GM12878 (cell line): ENCODE measurements at regions not wholly inside any gene's neighbourhood (a gene's known extent, or its start where the extent isn't known, plus 50 kb on each side); places are given as distances from the start of the nearest gene placed in this dataset.

Experiments
- ATAC-seq: fragments of 200-7000 bp; cut with Tn5 transposase; 3 replicates; pipeline ENCODE4 v1.9.1; 2020; ENCODE audit warnings: mild to moderate bottlenecking, moderate library complexity
- BruUV-seq: library from RNA; stranded (reverse); fragments of 400-500 nt; replicated peaks from 2 replicates; lab custom pipeline; 2021; lab: Mats Ljungman, UMichigan
- CTCF ChIA-PET: fragments of 300-600 bp; sonication (Branson Sonifier 250); formaldehyde crosslinking; extraction: SDS; loops from one replicate; lab custom pipeline; 2021; ENCODE audit warnings: inconsistent platforms; lab: Yijun Ruan, JAX
- POLR2A ChIA-PET: fragments of 350-600 bp; formaldehyde crosslinking; extraction: SDS; loops from one replicate; lab custom pipeline; 2021; ENCODE audit warnings: inconsistent platforms; lab: Charles Lee
- RAD21 ChIA-PET: fragments of 300-600 bp; sonication (Branson Sonifier 250); formaldehyde crosslinking; loops from one replicate; lab custom pipeline; 2023; ENCODE audit warnings: antibody characterized with exemption; ENCODE audit not compliant: unreplicated experiment; lab: Charles Lee
- SMC1A ChIA-PET: fragments of 300-600 bp; sonication (Branson Sonifier 250); formaldehyde crosslinking; loops from one replicate; lab custom pipeline; 2023; ENCODE audit not compliant: unreplicated experiment, uncharacterized antibody; lab: Charles Lee
- DNase-seq: peaks from one replicate; pipeline ENCODE4 v3.0.0-alpha.2; 2011; ENCODE audit warnings: low read depth, low spot score
- FAIRE-seq: peaks from 3 replicates; lab custom pipeline; 2011; peaks lifted over from hg19 to GRCh38; lab: Jason Lieb, UNC
- H2AFZ ChIP-seq: 2 replicates; pipeline ENCODE4 v1.6.0; 2011; ENCODE audit warnings: low read depth, low read length, control low read depth; ENCODE audit not compliant: control insufficient read depth
- H3K27ac ChIP-seq: 2 replicates; pipeline ENCODE4 v1.5.1; 2011; ENCODE audit warnings: control low read depth; ENCODE audit not compliant: control insufficient read depth, insufficient read depth
- H3K27me3 ChIP-seq, 2 experiments: replicated peaks in 1 of 2; 2 replicates each; pipeline versions ENCODE4 v1.6.0 to v1.6.1; 2011; ENCODE audit warnings: low read length in 1 of 2; ENCODE audit not compliant: control insufficient read depth in 2 of 2, insufficient read depth in 2 of 2
- H3K36me3 ChIP-seq, 2 experiments: 2 replicates each; pipeline ENCODE4 v1.5.1; 2011; ENCODE audit warnings: low read length in 1 of 2; ENCODE audit not compliant: control insufficient read depth in 2 of 2, insufficient read depth in 2 of 2
- H3K4me1 ChIP-seq: 2 replicates; pipeline ENCODE4 v1.6.1; 2011; ENCODE audit warnings: mild to moderate bottlenecking, low read length, moderate library complexity, mixed read lengths; ENCODE audit not compliant: control insufficient read depth, insufficient read depth
- H3K4me2 ChIP-seq: 2 replicates; pipeline ENCODE4 v1.6.0; 2011; ENCODE audit warnings: control low read depth; ENCODE audit not compliant: control insufficient read depth, insufficient read depth
- H3K4me3 ChIP-seq: fragments of 200-600 bp; sonication (generic); 2 replicates; pipeline ENCODE4 v1.5.1; 2016
- H3K79me2 ChIP-seq: 2 replicates; pipeline ENCODE4 v1.6.0; 2011; ENCODE audit warnings: low read length; ENCODE audit not compliant: control insufficient read depth, insufficient read depth
- H3K9ac ChIP-seq: 2 replicates; pipeline ENCODE4 v1.8.0; 2011; ENCODE audit warnings: low read length, control low read depth, mixed read lengths; ENCODE audit not compliant: control insufficient read depth, insufficient read depth
- H3K9me3 ChIP-seq: replicated peaks from 3 replicates; pipeline ENCODE4 v1.5.1; 2011; ENCODE audit warnings: mild to moderate bottlenecking, low read length; ENCODE audit not compliant: control insufficient read depth, insufficient read depth
- H4K20me1 ChIP-seq: 2 replicates; pipeline ENCODE4 v1.6.0; 2011; ENCODE audit not compliant: control insufficient read depth, insufficient read depth
- BCLAF1 ChIP-seq: fragments of 450-650 bp; IDR thresholded peaks from 2 replicates; pipeline ENCODE4 v1.6.1; 2017; ENCODE audit warnings: antibody characterized with exemption, mild to moderate bottlenecking, moderate library complexity
- E2F8 ChIP-seq: fragments of 450-650 bp; IDR thresholded peaks from 2 replicates; pipeline ENCODE4 v1.6.1; 2018; ENCODE audit warnings: mild to moderate bottlenecking, low read depth, moderate library complexity; ENCODE audit not compliant: partially characterized antibody
- IKZF2 ChIP-seq, 2 experiments: fragments of 450-650 bp; IDR thresholded peaks; 2 replicates each; pipeline ENCODE4 v1.6.1; 2017; ENCODE audit warnings: mild to moderate bottlenecking in 2 of 2, moderate library complexity in 2 of 2
- MEF2B ChIP-seq: fragments of 450-650 bp; IDR thresholded peaks from 2 replicates; pipeline ENCODE4 v1.6.1; 2018; ENCODE audit warnings: mild to moderate bottlenecking, moderate library complexity; ENCODE audit not compliant: partially characterized antibody, poor library complexity, severe bottlenecking
- NR2C2 ChIP-seq: IDR thresholded peaks from 2 replicates; pipeline ENCODE4 v1.6.1; 2011; ENCODE audit warnings: borderline replicate concordance, low read depth; ENCODE audit not compliant: control insufficient read depth, insufficient read length
- NR2F1 ChIP-seq: fragments of 450-650 bp; conservative IDR thresholded peaks from 2 replicates; pipeline ENCODE4 v1.6.1; 2017; ENCODE audit warnings: mild to moderate bottlenecking
- RELA ChIP-seq: fragments of 450-650 bp; IDR thresholded peaks from 2 replicates; pipeline ENCODE4 v1.8.0; 2014; ENCODE audit warnings: borderline replicate concordance; ENCODE audit not compliant: partially characterized antibody
- SIN3A ChIP-seq: IDR thresholded peaks from 2 replicates; pipeline ENCODE4 v1.6.1; 2012; ENCODE audit warnings: low read depth, low read length, improper control_type of control experiment
- SMAD1 ChIP-seq: fragments of 450-650 bp; IDR thresholded peaks from 2 replicates; pipeline ENCODE4 v1.6.1; 2018; ENCODE audit warnings: mild to moderate bottlenecking, low read depth; ENCODE audit not compliant: partially characterized antibody
- SRF ChIP-seq, 2 experiments: IDR thresholded peaks; 2 replicates each; pipeline ENCODE4 v1.6.1; 2011; ENCODE audit warnings: low read depth in 2 of 2, low read length in 2 of 2, mild to moderate bottlenecking in 1 of 2, moderate library complexity in 1 of 2
- ZNF207 ChIP-seq: fragments of 450-650 bp; IDR thresholded peaks from 2 replicates; pipeline ENCODE4 v1.6.1; 2014; ENCODE audit warnings: antibody characterized with exemption, mild to moderate bottlenecking, borderline replicate concordance
- ZZZ3 ChIP-seq: IDR thresholded peaks from 2 replicates; pipeline ENCODE4 v1.6.1; 2011; ENCODE audit warnings: low read depth; ENCODE audit not compliant: control insufficient read depth, insufficient read length
- WGBS: methylation state at CpG from one replicate; pipeline ENCODE4 v1.1.6; 2016; ENCODE audit warnings: low lambda C conversion rate; ENCODE audit not compliant: insufficient replicate concordance, insufficient coverage; ENCODE audit errors: missing lambda C conversion rate; 5-methylcytosine and 5-hydroxymethylcytosine counted together
- in situ Hi-C: fragments of 300-500 bp; cut with MboI; formaldehyde crosslinking; loops from 9 replicates; pipeline ENCODE4 v1.14.3; 2018; ENCODE audit warnings: mixed read lengths
- intact Hi-C: fragments of 100-400 bp; cut with micrococcal nuclease; formaldehyde crosslinking; loops from one replicate; pipeline ENCODE4 v1.14.2; 2022; ENCODE audit not compliant: unreplicated experiment
- TF ChIP-seq, protein P1 (sequence below): IDR thresholded peaks from 2 replicates; pipeline ENCODE4 v1.6.1; 2011; ENCODE audit warnings: borderline replicate concordance, low read depth, mild to moderate bottlenecking, moderate library complexity, mixed read lengths, low read length; ENCODE audit not compliant: insufficient read depth; ENCODE audit errors: extremely low read length

DNA sequence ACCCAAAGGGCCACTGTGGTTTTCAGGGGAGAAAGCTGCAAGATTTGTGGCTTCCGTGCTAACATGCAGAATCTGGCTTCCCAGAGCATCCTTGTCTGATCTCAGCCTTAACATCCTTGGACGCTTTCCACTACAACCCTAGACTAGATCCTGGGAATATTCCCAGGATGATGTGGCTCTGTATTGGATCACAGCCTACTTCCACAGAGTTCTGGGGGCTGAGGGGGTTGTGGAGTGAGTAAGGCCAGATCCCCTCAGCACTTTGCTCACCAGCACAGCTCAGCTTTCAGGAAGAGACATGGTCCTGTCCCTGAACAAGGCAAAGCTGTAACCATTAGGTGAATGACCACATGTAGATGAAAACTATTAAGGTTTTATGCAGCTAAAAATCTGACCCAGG lies 241.3 kb upstream of the MYO3A start:
- H3K36me3 ChIP-seq: no peaks in the 10 kb centered on the region
- H2AFZ ChIP-seq: no peak overlapping the region
- no peaks in the 10 kb centered on the region for H3K9me3 ChIP-seq
- ATAC-seq: no peak
- no peaks in the 10 kb centered on the region for H4K20me1 ChIP-seq
- RAD21 ChIA-PET: no interaction called here
- H3K4me1 ChIP-seq: no peaks in the 10 kb centered on the region; the same call in 1 of the 2 replicates
- intact Hi-C loops: no loop called here
- no peak overlapping the region for H3K4me2 ChIP-seq
- SMC1A ChIA-PET: no interaction called here
- no peak overlapping the region for H3K27ac ChIP-seq
- H3K9ac ChIP-seq: no peak overlapping the region
- CTCF ChIA-PET: interaction anchor here (0.8 to 2.5 kb wide), 2 partner anchors 9 to 17 kb away, joined by 3 to 9 read pairs; no protein-coding TSS in a partner anchor
- POLR2A ChIA-PET: no interaction called here
- WGBS: 0% methylated on average over 2 of the region's 2 CpGs
- 0 out of 4 replicates have a peak, but pooled peaks cover 0 to 1% of the 10 kb centered on the region in 2 experiments for H3K27me3 ChIP-seq
- no peak for FAIRE-seq
- no peak for TF ChIP-seq SIN3A
- TF ChIP-seq, protein P1, sequence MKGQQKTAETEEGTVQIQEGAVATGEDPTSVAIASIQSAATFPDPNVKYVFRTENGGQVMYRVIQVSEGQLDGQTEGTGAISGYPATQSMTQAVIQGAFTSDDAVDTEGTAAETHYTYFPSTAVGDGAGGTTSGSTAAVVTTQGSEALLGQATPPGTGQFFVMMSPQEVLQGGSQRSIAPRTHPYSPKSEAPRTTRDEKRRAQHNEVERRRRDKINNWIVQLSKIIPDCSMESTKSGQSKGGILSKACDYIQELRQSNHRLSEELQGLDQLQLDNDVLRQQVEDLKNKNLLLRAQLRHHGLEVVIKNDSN: no peak
- no peak for TF ChIP-seq ZNF207
- TF ChIP-seq E2F8: no peak
- no peak for TF ChIP-seq BCLAF1
- no peak for TF ChIP-seq ZZZ3
- TF ChIP-seq MEF2B: no peak
- TF ChIP-seq SRF (IDR thresholded peaks at IDR 0.05; ENCODE audit: low read depth in 2 of 2, low read length in 2 of 2): no peak
- no peak for TF ChIP-seq NR2F1
- no peak for TF ChIP-seq RELA
- no peak for TF ChIP-seq SMAD1
- no peak for TF ChIP-seq NR2C2
- TF ChIP-seq IKZF2 (IDR thresholded peaks at IDR 0.05): no peak
- TF ChIP-seq, all 136 proteins: peak for 0
- BruUV-seq: no TSS peak
- in situ Hi-C loops: no loop called here
- no peak overlapping the region for H3K4me3 ChIP-seq
- no peaks in the 10 kb centered on the region for H3K79me2 ChIP-seq
- DNase-seq: no peak
